AG04449 (cell line): ENCODE measurements at regions not wholly inside any gene's neighbourhood (a gene's known extent, or its start where the extent isn't known, plus 50 kb on each side); places are given as distances from the start of the nearest gene placed in this dataset.
"Not testable (repeated sequence)": the region's sequence is repeated elsewhere in the genome, so short reads cannot be mapped to it uniquely, and the experiment has no call there.

ENCODE experiments used
- CTCF ChIA-PET: fragments of 350-600 bp; formaldehyde crosslinking; extraction: SDS; loops from one replicate; lab custom pipeline; 2021; ENCODE audit warnings: antibody characterized with exemption; lab: Yijun Ruan, JAX
- POLR2A ChIA-PET: fragments of 400-600, 350-600 bp; formaldehyde crosslinking; extraction: SDS; loops from one replicate; lab custom pipeline; 2020; ENCODE audit warnings: antibody characterized with exemption, inconsistent platforms; lab: Yijun Ruan, JAX
- DNase-seq: peaks from one replicate; pipeline ENCODE4 v3.0.0-alpha.2; 2010; ENCODE audit warnings: low read depth, low spot score
- H3K4me3 ChIP-seq: 2 replicates; pipeline ENCODE4 v1.5.1; 2011; ENCODE audit warnings: low read depth, mild to moderate bottlenecking, control low read depth, low read length
- CTCF ChIP-seq: IDR thresholded peaks from one replicate; pipeline ENCODE4 v1.5.1; 2011; ENCODE audit warnings: mild to moderate bottlenecking, moderate library complexity, low read length, control low read depth, inconsistent platforms; ENCODE audit not compliant: insufficient read depth; ENCODE audit errors: missing control alignments

- DNase-seq = no peak
- TF ChIP-seq CTCF = no peak
- POLR2A ChIA-PET = no interaction called here
- no peak overlapping the region for H3K4me3 ChIP-seq
- CTCF ChIA-PET = no interaction called here
These were observed 58.1 kb upstream of the GBA3 start for GRCh38 chr4:22634541-22635181.

- CTCF ChIA-PET, H3K4me3 ChIP-seq, POLR2A ChIA-PET, DNase-seq: not testable (repeated sequence)
These were observed 57.6 kb upstream of the GBA3 start for GRCh38 chr4:22635182-22635549.

- ChIA-PET POLR2A (no interaction called here), CTCF (no interaction called here)
- H3K4me3 ChIP-seq = no peak overlapping the region
- DNase-seq = no peak
- no peak for TF ChIP-seq CTCF
These were observed 57.0 kb upstream of the GBA3 start for GRCh38 chr4:22635692-22636091.

- no peak overlapping the region for H3K4me3 ChIP-seq
- DNase-seq = no peak
These were observed 55.4 kb upstream of the GBA3 start for GRCh38 chr4:22637306-22637705.

More at GRCh38 chr4:22637306-22637705, 55.4 kb upstream of the GBA3 start:
- ChIA-PET POLR2A (no interaction called here), CTCF (no interaction called here)
- TF ChIP-seq CTCF = no peak
